ENCODE measurements at regions not wholly inside any gene's neighbourhood (a gene's known extent, or its start where the extent isn't known, plus 50 kb on each side); places are given as distances from the start of the nearest gene placed in this dataset.

GRCh38 chr4:54439831-54440243 lies 210.7 kb downstream of the PDGFRA start:
- no peak for TF ChIP-seq POLR2A (IDR thresholded peaks at IDR 0.05)
- no peak for TF ChIP-seq CTCF (IDR thresholded peaks at IDR 0.05)
- no peak for TF ChIP-seq EP300 (IDR thresholded peaks at IDR 0.05)
- no peak for TF ChIP-seq POLR2AphosphoS5 (IDR thresholded peaks at IDR 0.05)
